ENCODE measurements at regions not wholly inside any gene's neighbourhood (a gene's known extent, or its start where the extent isn't known, plus 50 kb on each side); places are given as distances from the start of the nearest gene placed in this dataset.

GRCh38 chr2:49600524-49600923, 446.2 kb upstream of the FSHR start:
- Histone ChIP-seq H3K27ac (ENCODE audit: low read depth in 2 of 2, low read length in 2 of 2) (no peak overlapping the region), H3K9ac (ENCODE audit: low read length in 3 of 3) (no peak overlapping the region), H3K9me3 (ENCODE audit: control insufficient read depth in 2 of 3, insufficient read depth in 1 of 3, low read length in 3 of 3) (no peaks in the 10 kb centered on the region), H3K4me1 (ENCODE audit: control insufficient read depth in 2 of 3, insufficient read depth in 2 of 3, low read depth in 1 of 3, low read length in 3 of 3) (no peaks in the 10 kb centered on the region), H3K36me3 (ENCODE audit: control insufficient read depth in 2 of 3, insufficient read depth in 3 of 3, low read length in 3 of 3) (no peaks in the 10 kb centered on the region), H3K4me3 (ENCODE audit: low read length in 3 of 3) (no peak overlapping the region), H3K27me3 (ENCODE audit: control insufficient read depth, insufficient read depth, low read length) (no peaks in the 10 kb centered on the region)
- no peak for TF ChIP-seq CTCF (IDR thresholded peaks at IDR 0.05; ENCODE audit: borderline replicate concordance, extremely low read depth, insufficient read depth)
- DNase-seq, result no peak
- FAIRE-seq, result no peak
- intact Hi-C loops (cut with DNase I), result no loop called here

GRCh38 chr2:49598231-49598630, 443.9 kb upstream of the FSHR start:
- no peaks in the 10 kb centered on the region for H3K4me1 ChIP-seq (ENCODE audit: control insufficient read depth in 2 of 3, insufficient read depth in 2 of 3, low read depth in 1 of 3, low read length in 3 of 3)

GRCh38 chr2:49585921-49586320, 431.6 kb upstream of the FSHR start:
- H3K9me3 ChIP-seq (ENCODE audit: control insufficient read depth in 2 of 3, insufficient read depth in 1 of 3, low read length in 3 of 3), result no peaks in the 10 kb centered on the region
- intact Hi-C loops (cut with DNase I), result no loop called here

More at GRCh38 chr2:49598231-49598630, 443.9 kb upstream of the FSHR start:
- no peak for DNase-seq
- FAIRE-seq, result no peak
- no peak for TF ChIP-seq CTCF (IDR thresholded peaks at IDR 0.05; ENCODE audit: borderline replicate concordance, extremely low read depth, insufficient read depth)
- Histone ChIP-seq H3K27me3 (ENCODE audit: control insufficient read depth, insufficient read depth, low read length) (no peaks in the 10 kb centered on the region), H3K36me3 (ENCODE audit: control insufficient read depth in 2 of 3, insufficient read depth in 3 of 3, low read length in 3 of 3) (no peaks in the 10 kb centered on the region), H3K27ac (ENCODE audit: low read depth in 2 of 2, low read length in 2 of 2) (no peak overlapping the region), H3K4me3 (ENCODE audit: low read length in 3 of 3) (no peak overlapping the region), H3K9ac (ENCODE audit: low read length in 3 of 3) (no peak overlapping the region), H3K9me3 (ENCODE audit: control insufficient read depth in 2 of 3, insufficient read depth in 1 of 3, low read length in 3 of 3) (no peaks in the 10 kb centered on the region)
- intact Hi-C loops (cut with DNase I), result no loop called here

More at GRCh38 chr2:49585921-49586320, 431.6 kb upstream of the FSHR start:
- Histone ChIP-seq H3K36me3 (ENCODE audit: control insufficient read depth in 2 of 3, insufficient read depth in 3 of 3, low read length in 3 of 3) (no peaks in the 10 kb centered on the region), H3K9ac (ENCODE audit: low read length in 3 of 3) (no peak overlapping the region), H3K27me3 (ENCODE audit: control insufficient read depth, insufficient read depth, low read length) (no peaks in the 10 kb centered on the region), H3K4me3 (ENCODE audit: low read length in 3 of 3) (no peak overlapping the region), H3K4me1 (ENCODE audit: control insufficient read depth in 2 of 3, insufficient read depth in 2 of 3, low read depth in 1 of 3, low read length in 3 of 3) (no peaks in the 10 kb centered on the region), H3K27ac (ENCODE audit: low read depth in 2 of 2, low read length in 2 of 2) (no peak overlapping the region)
- FAIRE-seq, result no peak
- no peak for DNase-seq
- TF ChIP-seq CTCF (IDR thresholded peaks at IDR 0.05; ENCODE audit: borderline replicate concordance, extremely low read depth, insufficient read depth), result no peak
